Activated naive CD4-positive, alpha-beta T cell treated with anti-CD3 and anti-CD28 coated beads, Interleukin-2, amount 10 ng/mL, durations not matched to agents 7 days and 5 days (primary cell): ENCODE measurements at regions not wholly inside any gene's neighbourhood (a gene's known extent, or its start where the extent isn't known, plus 50 kb on each side); places are given as distances from the start of the nearest gene placed in this dataset.
A peak's percentile ranks its signal among the peaks of the same experiment; 100 is the strongest.

ENCODE experiments used
- CTCF ChIA-PET: fragments of 350-600 bp; sonication (Branson Sonifier 250); formaldehyde crosslinking; loops from one replicate; lab custom pipeline; 2021; ENCODE audit warnings: antibody characterized with exemption; lab: Charles Lee
- DNase-seq: peaks from one replicate; pipeline ENCODE4 v3.0.0-alpha.2; 2020
- H3K27ac Mint-ChIP-seq: one replicate; pipeline ENCODE4 v1.8.0; 2021; ENCODE audit warnings: mild to moderate bottlenecking, moderate library complexity, mixed read lengths
- H3K27me3 Mint-ChIP-seq: one replicate; pipeline ENCODE4 v1.8.0; 2021; ENCODE audit warnings: mild to moderate bottlenecking, mixed read lengths
- H3K36me3 Mint-ChIP-seq: one replicate; pipeline ENCODE4 v1.8.0; 2021; ENCODE audit warnings: mixed read lengths
- H3K4me1 Mint-ChIP-seq: one replicate; pipeline ENCODE4 v1.8.0; 2021; ENCODE audit warnings: mixed read lengths
- H3K4me3 Mint-ChIP-seq: one replicate; pipeline ENCODE4 v1.8.0; 2021; ENCODE audit warnings: mild to moderate bottlenecking, moderate library complexity, mixed read lengths
- H3K9me3 Mint-ChIP-seq: one replicate; pipeline ENCODE4 v1.8.0; 2021; ENCODE audit warnings: mixed read lengths

DNA sequence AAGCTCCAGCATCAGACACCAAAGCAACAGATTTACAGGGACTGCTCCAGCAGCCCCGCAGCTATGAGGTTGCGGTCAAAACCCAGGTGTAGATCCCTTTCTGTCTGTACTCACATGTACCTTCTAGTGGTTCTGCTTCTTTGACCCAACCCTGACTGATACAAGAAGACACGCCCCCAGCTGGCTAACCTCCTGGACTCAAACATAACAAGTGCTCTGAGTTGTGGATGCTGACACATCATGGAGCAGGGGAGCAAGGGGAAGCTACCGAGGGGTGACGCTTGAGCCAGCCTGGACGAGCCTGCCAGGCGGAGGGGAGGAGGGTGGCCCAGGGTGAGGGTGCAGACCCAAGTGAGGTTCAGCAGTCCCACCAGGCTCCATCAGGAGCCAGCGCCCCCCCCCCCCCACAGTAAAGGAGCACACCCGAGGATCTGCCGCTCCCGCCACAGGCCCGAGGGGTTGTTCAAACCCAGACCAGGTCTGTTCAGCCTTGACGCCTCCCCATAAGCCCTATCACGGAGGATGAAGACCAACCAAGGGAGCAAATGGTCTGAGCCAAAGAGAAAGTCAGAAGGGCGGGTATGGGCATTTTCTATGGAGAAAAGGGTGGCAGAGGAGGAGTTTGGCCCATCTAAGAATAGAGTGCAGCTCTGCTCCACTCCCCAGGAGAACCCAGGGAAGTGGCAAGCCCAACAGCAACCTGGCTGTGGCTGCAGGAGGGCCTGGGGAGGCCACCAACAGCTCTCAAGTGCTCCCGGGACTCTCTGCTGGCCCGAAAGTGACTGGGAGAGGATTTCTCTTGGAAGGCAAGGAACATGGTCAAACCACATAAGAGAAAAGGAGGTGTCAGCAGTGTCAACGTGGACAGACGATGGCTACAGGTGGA is 229.4 kb downstream of the BCL11B start:
- no peaks in the 10 kb centered on the region for H3K36me3 Mint-ChIP-seq
- no peaks in the 10 kb centered on the region for H3K4me1 Mint-ChIP-seq
- peaks cover 11% of the 10 kb centered on the region for H3K27me3 Mint-ChIP-seq
- DNase-seq, result no peak
- peaks cover 9% of the 10 kb centered on the region for H3K9me3 Mint-ChIP-seq
- H3K4me3 Mint-ChIP-seq, result no peak overlapping the region
- CTCF ChIA-PET, result no interaction called here
- no peak overlapping the region for H3K27ac Mint-ChIP-seq

DNA sequence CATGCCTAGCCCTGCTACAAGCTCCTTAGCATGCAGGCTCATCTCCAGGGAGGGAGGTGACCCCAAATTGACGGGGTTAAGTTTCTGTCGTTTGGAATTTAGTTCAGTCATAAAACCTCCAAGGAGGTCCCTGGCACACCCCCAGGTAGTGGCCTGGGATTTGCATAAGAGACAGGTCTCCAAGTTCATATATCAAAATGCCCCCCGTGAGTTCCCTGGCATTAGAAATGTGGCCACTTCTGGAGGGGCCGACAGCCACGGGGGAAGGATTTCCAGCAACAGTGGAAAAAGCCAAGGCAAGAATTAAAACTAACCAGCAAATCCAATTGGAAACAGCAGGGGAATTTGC is 228.8 kb downstream of the BCL11B start:
- peaks cover 9% of the 10 kb centered on the region for H3K9me3 Mint-ChIP-seq
- no peak overlapping the region for H3K4me3 Mint-ChIP-seq
- H3K27ac Mint-ChIP-seq, result no peak overlapping the region
- no peaks in the 10 kb centered on the region for H3K36me3 Mint-ChIP-seq
- no peaks in the 10 kb centered on the region for H3K4me1 Mint-ChIP-seq
- CTCF ChIA-PET, result no interaction called here
- peaks cover 11% of the 10 kb centered on the region for H3K27me3 Mint-ChIP-seq
- DNase-seq, result no peak

DNA sequence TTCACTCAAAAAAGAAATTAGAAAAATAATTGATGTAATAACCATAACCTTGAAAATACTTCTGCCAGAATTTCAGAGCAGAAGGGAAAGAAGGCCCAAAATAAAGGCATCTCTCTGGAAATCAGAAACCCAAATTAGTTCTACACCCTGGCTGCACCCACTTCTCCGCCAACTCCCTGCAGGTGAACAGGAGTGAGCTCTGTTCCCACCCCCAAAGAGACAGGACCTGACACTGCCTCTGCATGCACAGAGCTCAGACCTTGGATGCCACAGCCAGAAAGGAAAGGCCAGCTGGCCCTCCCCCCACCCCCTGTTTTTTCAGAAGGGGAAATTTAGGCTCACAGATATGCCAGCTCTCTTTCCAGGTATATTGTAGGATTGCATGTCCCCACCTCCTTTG is 228.2 kb downstream of the BCL11B start:
- Mint-ChIP-seq H3K27me3 (peaks cover 11% of the 10 kb centered on the region), H3K4me1 (no peaks in the 10 kb centered on the region), H3K36me3 (no peaks in the 10 kb centered on the region), H3K4me3 (no peak overlapping the region), H3K9me3 (peaks cover 9% of the 10 kb centered on the region), H3K27ac (no peak overlapping the region)
- CTCF ChIA-PET, result no interaction called here
- no peak for DNase-seq

DNA sequence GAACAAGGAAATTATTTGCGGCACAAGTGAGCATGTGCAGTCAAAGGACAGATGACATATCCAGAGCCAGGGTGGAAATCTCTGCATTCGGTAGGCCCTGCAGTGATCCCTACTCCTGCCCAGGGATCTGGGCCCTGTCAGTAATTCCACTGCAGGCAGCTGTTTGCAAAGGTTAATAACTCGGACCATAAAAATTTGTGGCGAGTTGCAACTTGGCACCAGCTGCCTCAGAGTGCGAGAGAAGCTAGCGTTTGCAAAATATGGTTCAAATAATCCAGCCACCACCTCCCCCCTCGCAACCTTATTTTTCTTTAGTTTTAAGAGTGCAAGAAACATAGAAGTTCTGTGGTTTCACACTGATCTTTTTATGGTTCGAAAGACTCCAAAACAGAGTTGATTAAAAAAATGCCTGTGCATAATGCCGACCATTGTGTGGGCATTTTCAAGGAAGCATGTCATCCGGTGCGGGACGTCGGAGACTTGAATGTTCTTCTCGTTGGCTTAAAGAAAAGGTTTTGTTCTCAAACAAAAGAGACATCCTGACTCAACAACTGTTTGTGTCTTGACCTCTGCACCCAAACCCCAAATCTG is 224.5 kb downstream of the BCL11B start:
- Mint-ChIP-seq H3K36me3 (peaks cover 8% of the 10 kb centered on the region), H3K4me3 (no peak overlapping the region), H3K27me3 (peaks cover 4% of the 10 kb centered on the region), H3K4me1 (no peaks in the 10 kb centered on the region), H3K27ac (no peak overlapping the region), H3K9me3 (peaks cover 24% of the 10 kb centered on the region)
- CTCF ChIA-PET, result no interaction called here
- DNase-seq, result no peak

DNA sequence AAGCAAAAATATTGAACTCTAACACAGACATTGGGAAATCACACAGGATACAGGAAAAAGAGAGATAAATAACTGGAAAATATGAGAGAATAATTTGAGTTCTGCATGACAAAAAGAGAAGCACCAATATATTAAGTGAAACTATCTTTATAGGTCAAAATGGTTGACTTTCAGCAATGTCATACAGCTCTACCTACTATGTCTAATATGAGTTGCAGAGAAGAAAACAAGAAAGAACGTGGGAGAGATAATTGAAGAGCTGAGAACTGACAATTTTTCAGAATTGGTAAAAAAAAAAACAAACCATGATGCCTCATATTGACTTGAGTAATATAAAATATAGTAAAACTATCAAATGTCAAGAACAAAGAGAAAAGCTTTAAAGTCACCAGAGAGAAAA is 221.7 kb downstream of the BCL11B start:
- CTCF ChIA-PET, result no interaction called here
- Mint-ChIP-seq H3K4me3 (no peak overlapping the region), H3K27me3 (no peaks in the 10 kb centered on the region), H3K9me3 (peaks cover 17% of the 10 kb centered on the region), H3K4me1 (no peaks in the 10 kb centered on the region), H3K27ac (no peak overlapping the region), H3K36me3 (peaks cover 8% of the 10 kb centered on the region)
- DNase-seq, result no peak

DNA sequence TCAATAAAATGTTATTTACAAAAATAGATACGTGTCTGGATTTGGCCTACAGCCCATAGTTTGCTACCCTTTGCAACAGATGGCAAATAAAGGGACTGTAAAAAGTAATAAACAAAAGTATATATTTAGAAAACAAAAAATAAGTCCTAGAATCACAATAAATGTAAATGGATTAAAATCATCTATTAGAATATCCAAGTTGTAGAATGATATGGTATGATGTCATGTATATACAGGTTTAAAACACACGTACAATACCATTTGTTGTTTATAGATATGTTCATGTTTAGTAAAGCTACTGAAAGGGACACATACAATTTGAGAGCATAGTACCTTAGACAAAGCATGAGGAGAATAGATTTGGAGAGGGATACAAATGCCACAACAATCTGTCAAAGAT is 219.5 kb downstream of the BCL11B start:
- peaks cover 8% of the 10 kb centered on the region for H3K4me1 Mint-ChIP-seq
- no peak for DNase-seq
- H3K27ac Mint-ChIP-seq, result no peak overlapping the region
- peaks cover 19% of the 10 kb centered on the region for H3K9me3 Mint-ChIP-seq
- CTCF ChIA-PET, result no interaction called here
- H3K36me3 Mint-ChIP-seq, result peaks cover 8% of the 10 kb centered on the region
- no peaks in the 10 kb centered on the region for H3K27me3 Mint-ChIP-seq
- no peak overlapping the region for H3K4me3 Mint-ChIP-seq

DNA sequence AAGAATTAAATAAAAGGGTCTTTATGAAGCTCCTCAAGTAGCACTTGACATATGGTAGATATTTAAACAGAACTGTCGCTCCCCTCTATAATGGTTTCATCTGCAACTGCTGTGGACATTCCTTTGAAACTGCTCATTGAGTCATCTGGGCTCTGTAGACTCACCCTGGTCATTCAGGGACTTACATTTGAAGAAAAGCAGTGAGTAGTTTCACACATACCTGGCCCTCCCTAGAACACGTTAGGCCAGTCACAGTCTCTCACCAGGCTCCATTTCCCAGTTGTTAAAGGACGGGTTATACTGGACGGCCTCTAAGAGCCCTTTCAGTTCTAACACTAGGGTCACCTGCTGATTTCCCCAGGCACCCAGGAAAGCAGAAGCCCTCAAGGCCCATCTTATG is 217.0 kb downstream of the BCL11B start:
- Mint-ChIP-seq H3K36me3 (peaks cover 8% of the 10 kb centered on the region), H3K4me1 (peaks cover 8% of the 10 kb centered on the region), H3K27ac (no peak overlapping the region), H3K4me3 (no peak overlapping the region), H3K9me3 (peaks cover 19% of the 10 kb centered on the region), H3K27me3 (no peaks in the 10 kb centered on the region)
- DNase-seq, result no peak
- CTCF ChIA-PET, result no interaction called here

DNA sequence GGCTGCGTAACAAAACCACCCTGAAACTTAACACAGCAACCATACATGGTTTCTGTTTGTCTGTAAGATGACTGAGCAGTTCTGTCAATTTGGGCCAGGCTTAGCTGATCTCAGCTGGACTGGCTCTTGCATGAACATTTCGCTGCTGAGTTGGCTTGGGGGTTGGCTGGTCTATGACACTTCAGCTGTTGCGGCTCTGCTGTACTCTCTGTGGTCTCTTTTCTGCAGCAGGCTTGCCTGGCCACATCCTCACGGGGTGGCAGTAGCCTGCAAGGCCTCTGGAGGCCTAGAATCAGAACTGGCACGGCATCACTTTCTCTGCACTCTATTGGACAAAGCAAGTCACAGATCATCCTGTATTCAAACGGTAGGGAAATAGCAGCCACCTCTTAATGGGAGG is 216.2 kb downstream of the BCL11B start:
- Mint-ChIP-seq H3K4me3 (no peak overlapping the region), H3K9me3 (peaks cover 16% of the 10 kb centered on the region), H3K27ac (no peak overlapping the region), H3K4me1 (peaks cover 8% of the 10 kb centered on the region), H3K27me3 (no peaks in the 10 kb centered on the region), H3K36me3 (peaks cover 8% of the 10 kb centered on the region)
- peak; percentile 49 for DNase-seq
- CTCF ChIA-PET, result no interaction called here

DNA sequence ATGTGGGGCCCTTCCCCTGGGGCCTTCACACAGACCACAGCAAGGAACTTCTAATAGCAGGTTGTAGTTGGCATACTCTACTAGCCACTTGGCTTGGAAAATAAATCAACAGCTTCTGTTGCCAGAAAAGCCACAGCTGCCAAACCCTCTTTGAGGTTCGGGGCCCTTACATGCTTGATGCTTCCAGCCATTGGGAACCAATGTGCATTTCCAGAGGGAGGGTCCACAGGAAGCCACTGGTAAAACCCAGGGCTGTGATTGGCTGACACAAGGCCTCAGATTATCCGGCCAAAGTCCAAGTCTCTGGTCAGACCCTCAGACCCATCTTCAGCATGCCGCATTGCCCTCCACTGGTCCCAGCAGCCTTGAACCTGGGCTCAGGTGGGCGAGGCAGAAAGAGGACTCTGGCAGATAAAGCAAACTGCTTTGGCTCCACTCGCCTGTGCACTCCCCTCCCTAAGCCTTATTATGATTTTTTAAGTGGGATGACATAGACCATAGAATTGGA is 214.4 kb downstream of the BCL11B start:
- CTCF ChIA-PET, result interaction anchor here (0.6 kb wide), 1 partner anchor 429 kb away, joined by 3 read pairs; no protein-coding TSS in a partner anchor
- H3K27me3 Mint-ChIP-seq, result no peaks in the 10 kb centered on the region
- peaks cover 4% of the 10 kb centered on the region for H3K9me3 Mint-ChIP-seq
- H3K4me1 Mint-ChIP-seq, result peaks cover 8% of the 10 kb centered on the region
- no peak for DNase-seq
- H3K36me3 Mint-ChIP-seq, result no peaks in the 10 kb centered on the region
- H3K27ac Mint-ChIP-seq, result no peak overlapping the region
- no peak overlapping the region for H3K4me3 Mint-ChIP-seq

DNA sequence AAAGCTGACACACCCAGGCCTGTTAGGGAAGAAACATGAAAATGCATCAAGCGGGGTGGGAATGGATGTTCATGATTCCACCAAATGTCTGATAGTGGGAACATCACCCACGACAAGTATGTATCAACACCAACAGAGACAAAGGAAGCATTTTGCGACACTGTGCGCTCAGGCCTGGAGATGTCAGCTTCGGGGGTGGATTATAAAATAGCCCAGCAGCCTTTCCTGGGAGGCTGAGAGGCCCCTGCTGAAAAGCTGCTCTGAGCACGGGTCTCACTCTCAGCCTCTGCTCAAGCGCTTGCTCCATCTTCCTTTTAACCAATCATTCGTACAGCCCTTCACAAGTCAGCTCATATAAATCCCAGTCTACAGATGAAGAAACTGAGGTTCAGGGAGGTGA is 213.5 kb downstream of the BCL11B start:
- no peak for DNase-seq
- peaks cover 8% of the 10 kb centered on the region for H3K4me1 Mint-ChIP-seq
- CTCF ChIA-PET, result no interaction called here
- peaks cover 2% of the 10 kb centered on the region for H3K9me3 Mint-ChIP-seq
- H3K27me3 Mint-ChIP-seq, result no peaks in the 10 kb centered on the region
- no peaks in the 10 kb centered on the region for H3K36me3 Mint-ChIP-seq
- no peak overlapping the region for H3K27ac Mint-ChIP-seq
- no peak overlapping the region for H3K4me3 Mint-ChIP-seq

DNA sequence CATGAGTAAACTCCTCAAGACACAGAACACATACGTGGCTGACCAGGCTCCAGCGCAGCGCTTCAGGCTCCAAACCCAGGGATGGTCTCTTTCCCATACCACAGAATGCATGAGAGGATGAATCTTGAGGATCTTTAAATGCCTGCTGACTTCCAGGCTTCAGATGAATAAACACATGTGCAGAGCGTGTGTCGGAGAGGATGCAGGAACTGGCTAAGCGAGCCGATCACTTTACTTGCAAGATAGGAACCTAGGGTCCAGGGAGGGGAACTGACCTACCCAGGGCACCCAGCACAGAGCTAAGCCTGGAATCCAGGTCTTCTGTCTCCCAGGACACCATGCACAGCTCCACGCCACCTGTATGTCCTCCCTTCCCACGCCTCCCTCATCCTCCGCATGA is 209.8 kb downstream of the BCL11B start:
- DNase-seq, result no peak
- CTCF ChIA-PET, result no interaction called here
- Mint-ChIP-seq H3K4me3 (no peak overlapping the region), H3K36me3 (no peaks in the 10 kb centered on the region), H3K9me3 (no peaks in the 10 kb centered on the region), H3K4me1 (no peaks in the 10 kb centered on the region), H3K27me3 (peaks cover 5% of the 10 kb centered on the region), H3K27ac (no peak overlapping the region)

DNA sequence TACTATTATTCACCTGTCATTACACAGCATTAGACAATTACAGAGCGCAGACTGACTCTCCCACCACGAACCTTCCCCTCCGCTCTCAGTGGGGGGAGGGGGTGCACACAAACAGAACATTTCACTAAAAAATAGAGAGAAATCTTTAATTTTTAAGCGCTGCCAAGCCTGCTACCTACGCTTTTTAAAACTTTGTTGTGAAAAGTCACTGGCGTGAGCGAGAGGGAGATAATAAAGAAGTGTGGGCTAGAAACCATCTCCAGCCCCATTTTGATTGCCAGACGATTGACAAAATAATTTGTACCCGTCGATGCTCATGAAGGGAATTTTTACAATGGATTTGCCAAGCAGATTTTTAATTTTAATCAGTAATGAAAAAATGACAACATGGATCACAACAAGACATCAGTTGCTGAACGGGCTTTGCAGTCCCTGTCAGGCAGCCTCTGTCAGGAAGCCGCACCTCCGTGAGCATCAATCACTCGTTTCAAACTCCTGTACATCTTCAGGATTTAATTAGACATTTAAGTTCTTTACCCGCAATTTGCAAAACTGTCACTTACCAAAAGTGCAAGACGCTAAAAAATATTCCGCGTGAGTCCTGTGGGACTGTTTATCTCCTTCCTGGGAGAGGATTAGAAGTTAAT is 209.1 kb downstream of the BCL11B start:
- Mint-ChIP-seq H3K27ac (no peak overlapping the region), H3K36me3 (no peaks in the 10 kb centered on the region)
- CTCF ChIA-PET, result no interaction called here

DNA sequence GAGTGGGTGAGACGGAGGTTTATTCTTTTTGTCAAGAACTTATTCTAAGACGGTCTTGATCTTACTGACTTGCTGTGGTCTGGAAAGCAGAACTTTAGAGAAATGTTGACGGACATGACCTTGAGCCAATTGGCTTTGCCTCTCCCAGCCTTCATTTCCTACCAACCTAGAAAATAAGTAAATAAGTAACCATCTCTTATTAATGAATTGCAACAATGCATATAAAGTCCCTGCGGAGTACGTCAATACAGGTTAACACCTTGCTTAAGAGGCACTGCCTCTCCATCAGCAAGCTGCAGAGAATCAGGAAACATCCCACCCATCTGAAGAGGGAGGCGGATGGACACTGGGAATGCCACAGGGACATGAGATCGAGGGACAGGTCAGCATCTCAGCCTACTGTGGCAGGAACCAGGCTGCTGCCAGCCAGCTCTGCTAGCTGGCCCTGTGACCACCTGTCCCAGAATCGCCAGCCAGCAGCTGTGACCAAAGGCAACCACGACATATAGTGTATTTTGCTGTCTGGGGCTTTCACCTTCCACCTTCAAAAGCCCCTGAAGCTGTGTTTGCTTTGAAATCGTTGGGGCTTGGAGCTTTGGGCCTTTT is 208.3 kb downstream of the BCL11B start:
- Mint-ChIP-seq H3K27ac (no peak overlapping the region), H3K9me3 (no peaks in the 10 kb centered on the region), H3K27me3 (peaks cover 5% of the 10 kb centered on the region), H3K4me1 (no peaks in the 10 kb centered on the region), H3K4me3 (no peak overlapping the region), H3K36me3 (no peaks in the 10 kb centered on the region)
- DNase-seq, result no peak
- CTCF ChIA-PET, result no interaction called here

More for the DNA sequence above, 209.1 kb downstream of the BCL11B start:
- Mint-ChIP-seq H3K4me1 (no peaks in the 10 kb centered on the region), H3K4me3 (no peak overlapping the region), H3K9me3 (no peaks in the 10 kb centered on the region), H3K27me3 (peaks cover 5% of the 10 kb centered on the region)
- DNase-seq, result no peak

DNA sequence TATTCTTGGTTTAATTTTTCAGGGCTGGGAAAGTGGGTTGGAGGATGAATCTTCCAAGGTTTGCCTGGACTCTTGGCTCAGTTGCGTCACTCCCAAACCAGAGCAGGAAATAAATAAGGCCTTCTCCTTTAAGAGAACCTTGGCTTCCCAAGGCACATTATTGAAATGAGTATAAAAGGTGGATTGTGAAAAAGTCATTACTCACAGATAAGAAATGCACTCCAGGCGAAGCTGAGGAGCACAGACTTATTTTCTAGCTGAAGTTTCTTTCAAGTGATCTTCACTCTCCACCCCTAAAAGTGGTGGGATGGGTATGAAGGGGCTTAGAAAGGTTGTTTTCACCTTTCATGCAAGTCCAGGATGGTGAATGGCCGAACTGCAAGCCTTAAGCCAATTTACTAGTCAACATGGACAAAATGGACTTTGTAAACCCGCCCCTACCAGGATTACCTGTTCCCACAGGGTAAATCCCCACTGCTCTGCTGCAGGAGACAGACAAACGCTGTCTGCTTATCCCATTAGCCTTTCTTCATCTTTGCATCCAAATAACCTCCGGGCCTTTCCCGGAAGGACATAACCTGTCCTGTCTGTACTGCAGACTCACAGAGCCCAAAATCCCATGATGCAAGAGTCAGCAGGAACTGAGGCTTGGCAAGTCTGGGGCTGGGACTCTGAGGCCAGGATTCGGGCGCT is 207.6 kb downstream of the BCL11B start:
- CTCF ChIA-PET, result no interaction called here
- Mint-ChIP-seq H3K27ac (no peak overlapping the region), H3K27me3 (peaks cover 5% of the 10 kb centered on the region), H3K36me3 (no peaks in the 10 kb centered on the region), H3K9me3 (no peaks in the 10 kb centered on the region), H3K4me1 (no peaks in the 10 kb centered on the region), H3K4me3 (no peak overlapping the region)
- no peak for DNase-seq
